SK-N-SH treated with all-trans-retinoic acid at 6 μM for 48 hours (cell line): ENCODE measurements at regions not wholly inside any gene's neighbourhood (a gene's known extent, or its start where the extent isn't known, plus 50 kb on each side); places are given as distances from the start of the nearest gene placed in this dataset.
"Not testable (repeated sequence)": the region's sequence is repeated elsewhere in the genome, so short reads cannot be mapped to it uniquely, and the experiment has no call there.

Experiments used
- ATAC-seq: fragments of 200-7000 bp; cut with Tn5 transposase; 3 replicates; pipeline ENCODE4 v1.9.1; 2020; ENCODE audit warnings: mild to moderate bottlenecking, moderate library complexity
- ARNTL ChIP-seq: fragments of 450-650 bp; formaldehyde crosslinking; IDR thresholded peaks from 2 replicates; pipeline ENCODE4 v1.5.0; 2020; ENCODE audit warnings: low read depth, mild to moderate bottlenecking, moderate library complexity, borderline replicate concordance
- BACH2 ChIP-seq: fragments of 250-450 bp; sonication (Bioruptor Pico); IDR thresholded peaks from 2 replicates; pipeline ENCODE4 v1.9.0; 2021; ENCODE audit warnings: mild to moderate bottlenecking, borderline replicate concordance
- CSDC2 ChIP-seq: fragments of 250-450 bp; sonication (Bioruptor Pico); IDR thresholded peaks from 2 replicates; pipeline ENCODE4 v1.5.0; 2020; ENCODE audit warnings: mild to moderate bottlenecking, moderate library complexity
- ESRRG ChIP-seq: fragments of 250-450 bp; sonication (Bioruptor Pico); IDR thresholded peaks from 2 replicates; pipeline ENCODE4 v1.6.1; 2021; ENCODE audit warnings: mild to moderate bottlenecking
- GLIS3 ChIP-seq: fragments of 250-450 bp; sonication (Bioruptor Pico); IDR thresholded peaks from 2 replicates; pipeline ENCODE4 v1.5.0; 2020; ENCODE audit warnings: mild to moderate bottlenecking, moderate library complexity
- ISL1 ChIP-seq: fragments of 250-450 bp; sonication (Bioruptor Pico); IDR thresholded peaks from 2 replicates; pipeline ENCODE4 v2.1.2; 2022; ENCODE audit warnings: mild to moderate bottlenecking, moderate library complexity
- OSR1 ChIP-seq: fragments of 250-450 bp; sonication (Bioruptor Pico); IDR thresholded peaks from 2 replicates; pipeline ENCODE4 v1.8.0; 2022; ENCODE audit warnings: moderate library complexity, mild to moderate bottlenecking, inconsistent platforms
- PPARA ChIP-seq: fragments of 250-450 bp; sonication (Bioruptor Pico); IDR thresholded peaks from 2 replicates; pipeline ENCODE4 v1.5.0; 2020; ENCODE audit warnings: mild to moderate bottlenecking, borderline replicate concordance
- SNAI2 ChIP-seq: fragments of 250-450 bp; sonication (Bioruptor Pico); IDR thresholded peaks from 2 replicates; pipeline ENCODE4 v1.5.0; 2020; ENCODE audit warnings: mild to moderate bottlenecking, moderate library complexity
- TCF4 ChIP-seq: fragments of 250-450 bp; sonication (Bioruptor Pico); IDR thresholded peaks from 2 replicates; pipeline ENCODE4 v1.8.0; 2021; ENCODE audit warnings: mild to moderate bottlenecking, moderate library complexity, borderline replicate concordance
- TOX ChIP-seq: fragments of 250-450 bp; sonication (Bioruptor Pico); IDR thresholded peaks from 2 replicates; pipeline ENCODE4 v1.8.0; 2021; ENCODE audit warnings: mild to moderate bottlenecking, moderate library complexity, borderline replicate concordance
- ZC3H10 ChIP-seq: fragments of 250-450 bp; sonication (Bioruptor Pico); IDR thresholded peaks from 2 replicates; pipeline ENCODE4 v1.5.1; 2021; ENCODE audit warnings: mild to moderate bottlenecking, moderate library complexity
- ZFP3 ChIP-seq: fragments of 250-450 bp; sonication (Bioruptor Pico); IDR thresholded peaks from 2 replicates; pipeline ENCODE4 v1.5.0; 2020; ENCODE audit warnings: mild to moderate bottlenecking, moderate library complexity
- ZNF565 ChIP-seq: fragments of 450-650 bp; formaldehyde crosslinking; conservative IDR thresholded peaks from 2 replicates; pipeline ENCODE4 v1.5.0; 2020; ENCODE audit warnings: low read depth, mild to moderate bottlenecking, moderate library complexity
- ZNF70 ChIP-seq: fragments of 450-650 bp; formaldehyde crosslinking; IDR thresholded peaks from 2 replicates; pipeline ENCODE4 v1.5.0; 2020; ENCODE audit warnings: mild to moderate bottlenecking, moderate library complexity
- ZNF8 ChIP-seq: fragments of 450-650 bp; formaldehyde crosslinking; IDR thresholded peaks from 2 replicates; pipeline ENCODE4 v1.5.0; 2020; ENCODE audit warnings: mild to moderate bottlenecking, moderate library complexity
- TF ChIP-seq, protein P1 (sequence below): fragments of 250-450 bp; sonication (Bioruptor Pico); IDR thresholded peaks from 2 replicates; pipeline ENCODE4 v1.5.1; 2021; ENCODE audit warnings: mild to moderate bottlenecking, moderate library complexity
- TF ChIP-seq, protein P2 (sequence below): fragments of 250-450 bp; sonication (Bioruptor Pico); IDR thresholded peaks from 2 replicates; pipeline ENCODE4 v1.8.0; 2020; ENCODE audit warnings: mild to moderate bottlenecking, moderate library complexity, borderline replicate concordance
- TF ChIP-seq, protein P3 (sequence below): fragments of 250-450 bp; sonication (Bioruptor Pico); IDR thresholded peaks from 2 replicates; pipeline ENCODE4 v1.5.0; 2020; ENCODE audit warnings: mild to moderate bottlenecking, moderate library complexity
- TF ChIP-seq, protein P4 (sequence below): fragments of 250-450 bp; sonication (Bioruptor Pico); IDR thresholded peaks from 2 replicates; pipeline ENCODE4 v1.5.1; 2020; ENCODE audit warnings: low read depth, mild to moderate bottlenecking, moderate library complexity

DNA sequence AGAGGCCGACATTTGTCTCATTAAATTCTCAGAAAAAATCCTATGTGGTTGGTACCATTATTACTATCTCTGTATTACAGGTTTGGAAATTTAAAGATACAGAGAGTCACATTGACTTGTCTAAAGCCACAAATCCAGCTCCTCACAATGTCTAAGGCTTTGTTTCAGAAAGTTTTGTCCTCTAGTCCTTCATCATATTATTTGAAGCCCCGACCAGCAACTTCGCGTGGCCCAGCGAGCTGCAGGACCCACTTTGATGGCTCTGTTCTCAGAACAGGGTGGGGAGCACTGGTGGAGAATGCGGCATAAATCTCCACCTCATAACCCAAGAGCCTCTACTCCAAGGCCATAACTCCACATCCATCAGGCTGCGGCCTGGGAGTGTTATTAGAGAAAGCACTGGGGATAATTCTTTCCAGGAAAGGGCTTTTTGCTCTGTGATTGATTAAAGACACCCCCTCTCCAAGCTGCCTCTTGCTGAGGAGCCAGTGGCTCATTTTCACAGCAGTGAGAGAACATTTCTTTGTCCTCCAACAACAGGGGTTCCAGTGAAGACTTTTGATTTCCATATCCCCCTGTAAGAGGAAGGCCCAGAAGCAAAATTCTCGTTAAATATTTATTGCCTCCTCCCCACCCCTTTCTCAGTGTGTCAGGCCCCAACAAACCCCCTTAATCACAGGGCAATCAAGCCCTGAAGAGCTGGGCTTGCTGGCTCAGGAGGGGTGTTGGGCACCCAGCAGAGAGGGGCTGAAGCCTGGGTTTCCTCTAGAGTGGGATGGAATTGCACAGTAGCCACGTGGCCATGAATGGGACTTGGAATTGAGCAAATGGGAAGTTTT lies 113.7 kb upstream of the CDH11 start:
- no peak for TF ChIP-seq CSDC2 (CRISPR knock-in tag)
- TF ChIP-seq ZNF8 (CRISPR knock-in tag): no peak
- no peak for TF ChIP-seq TOX (CRISPR knock-in tag)
- no peak for TF ChIP-seq ZNF70 (CRISPR knock-in tag)
- TF ChIP-seq BACH2 (CRISPR knock-in tag): no peak
- TF ChIP-seq PPARA (CRISPR knock-in tag): no peak
- TF ChIP-seq, protein P1, sequence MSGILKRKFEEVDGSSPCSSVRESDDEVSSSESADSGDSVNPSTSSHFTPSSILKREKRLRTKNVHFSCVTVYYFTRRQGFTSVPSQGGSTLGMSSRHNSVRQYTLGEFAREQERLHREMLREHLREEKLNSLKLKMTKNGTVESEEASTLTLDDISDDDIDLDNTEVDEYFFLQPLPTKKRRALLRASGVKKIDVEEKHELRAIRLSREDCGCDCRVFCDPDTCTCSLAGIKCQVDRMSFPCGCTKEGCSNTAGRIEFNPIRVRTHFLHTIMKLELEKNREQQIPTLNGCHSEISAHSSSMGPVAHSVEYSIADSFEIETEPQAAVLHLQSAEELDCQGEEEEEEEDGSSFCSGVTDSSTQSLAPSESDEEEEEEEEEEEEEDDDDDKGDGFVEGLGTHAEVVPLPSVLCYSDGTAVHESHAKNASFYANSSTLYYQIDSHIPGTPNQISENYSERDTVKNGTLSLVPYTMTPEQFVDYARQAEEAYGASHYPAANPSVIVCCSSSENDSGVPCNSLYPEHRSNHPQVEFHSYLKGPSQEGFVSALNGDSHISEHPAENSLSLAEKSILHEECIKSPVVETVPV: no peak
- no peak for TF ChIP-seq SNAI2 (CRISPR knock-in tag)
- no peak for TF ChIP-seq ZNF565 (CRISPR knock-in tag)
- TF ChIP-seq ARNTL: no peak
- TF ChIP-seq, protein P2, sequence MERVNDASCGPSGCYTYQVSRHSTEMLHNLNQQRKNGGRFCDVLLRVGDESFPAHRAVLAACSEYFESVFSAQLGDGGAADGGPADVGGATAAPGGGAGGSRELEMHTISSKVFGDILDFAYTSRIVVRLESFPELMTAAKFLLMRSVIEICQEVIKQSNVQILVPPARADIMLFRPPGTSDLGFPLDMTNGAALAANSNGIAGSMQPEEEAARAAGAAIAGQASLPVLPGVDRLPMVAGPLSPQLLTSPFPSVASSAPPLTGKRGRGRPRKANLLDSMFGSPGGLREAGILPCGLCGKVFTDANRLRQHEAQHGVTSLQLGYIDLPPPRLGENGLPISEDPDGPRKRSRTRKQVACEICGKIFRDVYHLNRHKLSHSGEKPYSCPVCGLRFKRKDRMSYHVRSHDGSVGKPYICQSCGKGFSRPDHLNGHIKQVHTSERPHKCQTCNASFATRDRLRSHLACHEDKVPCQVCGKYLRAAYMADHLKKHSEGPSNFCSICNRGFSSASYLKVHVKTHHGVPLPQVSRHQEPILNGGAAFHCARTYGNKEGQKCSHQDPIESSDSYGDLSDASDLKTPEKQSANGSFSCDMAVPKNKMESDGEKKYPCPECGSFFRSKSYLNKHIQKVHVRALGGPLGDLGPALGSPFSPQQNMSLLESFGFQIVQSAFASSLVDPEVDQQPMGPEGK (CRISPR knock-in tag): no peak
- no peak for ATAC-seq

DNA sequence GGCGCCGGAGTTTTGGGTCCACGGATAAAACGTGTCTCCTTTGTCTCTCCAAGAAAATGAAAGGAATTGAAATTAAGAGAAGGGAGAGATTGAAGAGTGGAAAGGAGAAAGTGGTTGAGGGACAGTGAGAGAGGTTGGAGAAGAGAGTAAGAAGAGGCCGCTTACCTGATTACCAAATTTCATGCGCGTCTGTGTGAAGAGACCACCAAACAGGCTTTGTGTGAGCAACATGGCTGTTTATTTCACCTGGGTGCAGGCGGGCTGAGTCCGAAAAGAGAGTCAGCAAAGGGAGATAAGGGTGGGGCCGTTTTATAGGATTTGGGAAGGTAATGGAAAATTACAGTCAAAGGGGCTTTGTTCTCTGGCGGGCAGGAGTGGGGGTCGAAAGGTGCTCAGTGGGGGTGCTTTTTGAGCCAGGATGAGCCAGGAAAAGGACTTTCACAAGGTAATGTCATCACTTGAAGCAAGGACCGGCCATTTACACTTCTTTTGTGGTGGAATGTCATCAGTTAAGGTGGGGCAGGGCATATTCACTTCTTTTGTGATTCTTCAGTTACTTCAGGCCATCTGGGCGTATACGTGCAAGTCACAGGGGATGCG lies 113.0 kb upstream of the CDH11 start:
- ATAC-seq: not testable (repeated sequence)

DNA sequence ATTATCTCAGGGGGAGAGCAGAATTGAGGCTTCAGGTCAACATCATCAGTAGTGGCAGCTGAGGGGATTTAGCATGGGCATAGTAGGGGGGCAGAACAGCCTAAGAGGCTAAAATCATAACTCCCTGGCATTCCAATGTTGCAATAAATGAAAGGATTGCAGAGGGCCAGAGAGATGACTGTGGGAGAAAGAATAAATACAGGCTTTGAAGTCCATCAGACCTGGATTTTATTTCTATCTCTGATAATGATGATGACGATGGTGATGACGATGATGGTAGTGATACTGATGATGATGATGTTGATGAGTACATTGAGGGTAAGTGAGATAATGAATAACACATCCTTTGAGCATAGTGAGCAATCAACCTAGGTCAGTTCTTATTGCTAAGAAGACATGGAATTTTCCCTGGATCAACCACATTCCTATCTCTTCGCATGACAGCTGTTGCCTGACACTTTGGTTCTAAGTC lies 107.4 kb upstream of the CDH11 start:
- no peak for TF ChIP-seq ZC3H10 (CRISPR knock-in tag)
- no peak for TF ChIP-seq GLIS3 (CRISPR knock-in tag)
- TF ChIP-seq TOX (CRISPR knock-in tag): no peak
- TF ChIP-seq ESRRG (CRISPR knock-in tag): no peak
- TF ChIP-seq, protein P3, sequence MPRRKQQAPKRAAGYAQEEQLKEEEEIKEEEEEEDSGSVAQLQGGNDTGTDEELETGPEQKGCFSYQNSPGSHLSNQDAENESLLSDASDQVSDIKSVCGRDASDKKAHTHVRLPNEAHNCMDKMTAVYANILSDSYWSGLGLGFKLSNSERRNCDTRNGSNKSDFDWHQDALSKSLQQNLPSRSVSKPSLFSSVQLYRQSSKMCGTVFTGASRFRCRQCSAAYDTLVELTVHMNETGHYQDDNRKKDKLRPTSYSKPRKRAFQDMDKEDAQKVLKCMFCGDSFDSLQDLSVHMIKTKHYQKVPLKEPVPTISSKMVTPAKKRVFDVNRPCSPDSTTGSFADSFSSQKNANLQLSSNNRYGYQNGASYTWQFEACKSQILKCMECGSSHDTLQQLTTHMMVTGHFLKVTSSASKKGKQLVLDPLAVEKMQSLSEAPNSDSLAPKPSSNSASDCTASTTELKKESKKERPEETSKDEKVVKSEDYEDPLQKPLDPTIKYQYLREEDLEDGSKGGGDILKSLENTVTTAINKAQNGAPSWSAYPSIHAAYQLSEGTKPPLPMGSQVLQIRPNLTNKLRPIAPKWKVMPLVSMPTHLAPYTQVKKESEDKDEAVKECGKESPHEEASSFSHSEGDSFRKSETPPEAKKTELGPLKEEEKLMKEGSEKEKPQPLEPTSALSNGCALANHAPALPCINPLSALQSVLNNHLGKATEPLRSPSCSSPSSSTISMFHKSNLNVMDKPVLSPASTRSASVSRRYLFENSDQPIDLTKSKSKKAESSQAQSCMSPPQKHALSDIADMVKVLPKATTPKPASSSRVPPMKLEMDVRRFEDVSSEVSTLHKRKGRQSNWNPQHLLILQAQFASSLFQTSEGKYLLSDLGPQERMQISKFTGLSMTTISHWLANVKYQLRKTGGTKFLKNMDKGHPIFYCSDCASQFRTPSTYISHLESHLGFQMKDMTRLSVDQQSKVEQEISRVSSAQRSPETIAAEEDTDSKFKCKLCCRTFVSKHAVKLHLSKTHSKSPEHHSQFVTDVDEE (CRISPR knock-in tag): no peak
- no peak for TF ChIP-seq ZNF8 (CRISPR knock-in tag)
- ATAC-seq: no peak

DNA sequence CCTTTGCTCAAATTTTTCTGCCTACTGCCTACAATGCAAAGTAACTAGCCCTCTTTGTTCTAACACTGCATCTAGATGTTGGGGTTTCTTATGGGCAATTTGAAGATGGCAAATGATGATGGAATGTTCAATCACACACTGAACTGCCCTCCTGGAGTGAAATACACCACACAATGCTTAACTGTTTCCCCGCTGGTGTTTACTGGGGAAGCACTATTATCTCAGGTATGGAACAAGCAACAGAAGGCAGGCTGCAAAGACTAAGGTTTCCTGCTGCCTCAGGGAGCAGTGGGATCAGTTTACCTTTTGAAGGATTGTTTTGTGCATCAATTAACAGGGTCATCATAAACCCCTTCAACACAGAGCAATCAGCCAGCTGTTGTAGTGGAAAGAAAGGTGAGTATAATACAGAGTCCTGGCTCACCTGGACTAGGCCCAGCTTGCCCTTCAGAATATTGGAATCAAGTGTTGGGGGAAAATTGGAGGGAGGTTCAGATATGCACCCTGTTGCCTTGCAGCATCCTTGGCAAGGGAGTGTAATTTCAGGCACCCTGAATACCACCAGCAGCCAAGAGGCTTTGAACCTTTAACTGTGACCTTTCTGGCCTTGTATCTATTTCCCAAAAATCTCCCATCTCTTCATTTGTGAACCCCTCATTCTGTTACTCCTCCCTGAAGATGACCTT lies 105.4 kb upstream of the CDH11 start:
- ATAC-seq: no peak
- TF ChIP-seq GLIS3 (CRISPR knock-in tag): no peak
- TF ChIP-seq TOX (CRISPR knock-in tag): no peak
- TF ChIP-seq, protein P2 (CRISPR knock-in tag): no peak
- no peak for TF ChIP-seq ZFP3 (CRISPR knock-in tag)
- no peak for TF ChIP-seq OSR1 (CRISPR knock-in tag)
- no peak for TF ChIP-seq ISL1 (CRISPR knock-in tag)
- no peak for TF ChIP-seq ESRRG (CRISPR knock-in tag)
- TF ChIP-seq ZNF70 (CRISPR knock-in tag): no peak
- TF ChIP-seq CSDC2 (CRISPR knock-in tag): no peak
- no peak for TF ChIP-seq ARNTL
- no peak for TF ChIP-seq ZNF8 (CRISPR knock-in tag)
- TF ChIP-seq, protein P4, sequence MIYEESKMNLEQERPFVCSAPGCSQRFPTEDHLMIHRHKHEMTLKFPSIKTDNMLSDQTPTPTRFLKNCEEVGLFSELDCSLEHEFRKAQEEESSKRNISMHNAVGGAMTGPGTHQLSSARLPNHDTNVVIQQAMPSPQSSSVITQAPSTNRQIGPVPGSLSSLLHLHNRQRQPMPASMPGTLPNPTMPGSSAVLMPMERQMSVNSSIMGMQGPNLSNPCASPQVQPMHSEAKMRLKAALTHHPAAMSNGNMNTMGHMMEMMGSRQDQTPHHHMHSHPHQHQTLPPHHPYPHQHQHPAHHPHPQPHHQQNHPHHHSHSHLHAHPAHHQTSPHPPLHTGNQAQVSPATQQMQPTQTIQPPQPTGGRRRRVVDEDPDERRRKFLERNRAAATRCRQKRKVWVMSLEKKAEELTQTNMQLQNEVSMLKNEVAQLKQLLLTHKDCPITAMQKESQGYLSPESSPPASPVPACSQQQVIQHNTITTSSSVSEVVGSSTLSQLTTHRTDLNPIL (CRISPR knock-in tag): no peak
- TF ChIP-seq ZNF565 (CRISPR knock-in tag): no peak
- TF ChIP-seq, protein P3 (CRISPR knock-in tag): no peak
- no peak for TF ChIP-seq SNAI2 (CRISPR knock-in tag)
- TF ChIP-seq TCF4 (CRISPR knock-in tag): no peak
- TF ChIP-seq PPARA (CRISPR knock-in tag): no peak
